ENCODE measurements at regions not wholly inside any gene's neighbourhood (a gene's known extent, or its start where the extent isn't known, plus 50 kb on each side); places are given as distances from the start of the nearest gene placed in this dataset.

GRCh38 chr4:17339376-17339775, 172.5 kb downstream of the QDPR start:
- Histone ChIP-seq H3K27me3 (replicated peaks; ENCODE audit: insufficient read depth) (no peaks in the 10 kb centered on the region), H3K9ac (no peak overlapping the region), H3K9me2 (ENCODE audit: insufficient read depth) (no peaks in the 10 kb centered on the region), H3F3A (ENCODE audit: insufficient read depth) (no peaks in the 10 kb centered on the region), H3K9me3 (ENCODE audit: low read depth) (no peaks in the 10 kb centered on the region), H3K79me2 (ENCODE audit: insufficient read depth) (no peaks in the 10 kb centered on the region), H4K20me1 (ENCODE audit: insufficient read depth) (no peaks in the 10 kb centered on the region), H3K4me3 (no peak overlapping the region), H3K4me2 (ENCODE audit: unreplicated experiment) (no peak overlapping the region), H3K4me1 (ENCODE audit: insufficient read depth) (no peaks in the 10 kb centered on the region), H3K36me3 (ENCODE audit: low read depth) (no peaks in the 10 kb centered on the region), H3K27ac (no peak overlapping the region), H2AFZ (no peak overlapping the region)
- DNase-seq, result no peak
- TF ChIP-seq EZH2 (IDR thresholded peaks at IDR 0.05; ENCODE audit: insufficient read depth, poor library complexity, severe bottlenecking) (no peak), EZH2phosphoT487 (IDR thresholded peaks at IDR 0.05; ENCODE audit: insufficient read depth, low read depth) (no peak)
- in situ Hi-C loops (cut with MboI), result loop anchor here (10.0 to 25.0 kb wide), 2 partner anchors 545 to 1052 kb away; no protein-coding TSS in a partner anchor
- WGBS, 2 experiments (ENCODE audit: low coverage in 1 of 2, low lambda C conversion rate in 2 of 2, missing lambda C conversion rate in 2 of 2), result 67 to 77% methylated on average over 2 of the region's 2 CpGs

DNA sequence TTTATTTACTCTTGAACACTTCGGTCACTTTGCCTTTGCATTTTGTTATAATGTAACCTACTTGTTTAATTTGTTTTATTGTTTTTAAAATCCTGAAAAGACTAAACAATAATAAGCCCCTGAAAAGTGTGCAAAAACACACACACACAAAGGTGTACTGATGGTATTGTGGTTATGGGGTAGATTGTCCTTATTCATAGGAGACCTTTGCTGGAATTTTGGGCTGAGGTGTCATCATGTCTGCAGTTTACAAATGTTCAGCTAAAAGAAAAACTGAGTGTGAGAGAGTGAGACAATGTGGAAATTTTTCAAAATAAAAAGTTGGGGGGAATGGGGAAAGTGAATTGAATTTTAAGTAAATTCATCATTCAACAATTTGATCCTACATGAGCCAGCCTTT, 174.9 kb downstream of the QDPR start:
- Histone ChIP-seq H3K4me2 (ENCODE audit: unreplicated experiment) (no peak overlapping the region), H3K79me2 (ENCODE audit: insufficient read depth) (no peaks in the 10 kb centered on the region), H3K9me3 (ENCODE audit: low read depth) (no peaks in the 10 kb centered on the region), H2AFZ (no peak overlapping the region), H4K20me1 (ENCODE audit: insufficient read depth) (no peaks in the 10 kb centered on the region), H3K4me1 (ENCODE audit: insufficient read depth) (no peaks in the 10 kb centered on the region), H3K4me3 (no peak overlapping the region), H3K9ac (no peak overlapping the region), H3K27me3 (replicated peaks; ENCODE audit: insufficient read depth) (no peaks in the 10 kb centered on the region), H3K36me3 (ENCODE audit: low read depth) (no peaks in the 10 kb centered on the region), H3K9me2 (ENCODE audit: insufficient read depth) (no peaks in the 10 kb centered on the region), H3F3A (ENCODE audit: insufficient read depth) (no peaks in the 10 kb centered on the region), H3K27ac (no peak overlapping the region)
- in situ Hi-C loops (cut with MboI), result loop anchor here (10.0 to 25.0 kb wide), 2 partner anchors 542 to 1050 kb away; no protein-coding TSS in a partner anchor
- TF ChIP-seq EZH2 (IDR thresholded peaks at IDR 0.05; ENCODE audit: insufficient read depth, poor library complexity, severe bottlenecking) (no peak), EZH2phosphoT487 (IDR thresholded peaks at IDR 0.05; ENCODE audit: insufficient read depth, low read depth) (no peak)
- WGBS, 2 experiments (ENCODE audit: low coverage in 1 of 2, low lambda C conversion rate in 2 of 2, missing lambda C conversion rate in 2 of 2), result 96 to 97% methylated on average over 1 of the region's 1 CpG
- DNase-seq, result no peak

DNA sequence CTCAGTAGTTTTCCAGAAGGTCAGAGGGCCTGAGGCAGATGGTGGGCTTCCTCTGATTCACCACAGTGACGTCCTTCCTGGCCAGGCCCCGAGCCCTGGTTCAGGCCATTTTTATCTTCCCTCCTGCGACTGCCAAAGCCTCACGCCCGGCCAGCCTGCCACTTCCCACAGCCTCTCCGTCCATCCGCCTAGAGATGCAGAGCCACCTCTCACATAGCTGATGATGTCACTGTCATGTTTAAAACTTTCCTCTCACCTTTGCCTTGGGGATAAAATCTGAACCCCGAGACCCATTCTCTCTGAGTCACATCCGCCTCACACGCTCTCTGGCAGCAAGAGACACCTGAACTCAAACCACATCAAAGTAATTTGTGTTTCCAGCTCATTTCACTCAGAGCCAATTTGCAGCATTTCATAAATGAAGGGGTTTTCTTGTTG, 175.3 kb downstream of the QDPR start:
- no peak for DNase-seq
- Histone ChIP-seq H3K27ac (no peak overlapping the region), H3K27me3 (replicated peaks; ENCODE audit: insufficient read depth) (no peaks in the 10 kb centered on the region), H3K4me3 (no peak overlapping the region), H3K9ac (no peak overlapping the region), H3K9me2 (ENCODE audit: insufficient read depth) (no peaks in the 10 kb centered on the region), H3F3A (ENCODE audit: insufficient read depth) (no peaks in the 10 kb centered on the region), H3K4me1 (ENCODE audit: insufficient read depth) (no peaks in the 10 kb centered on the region), H2AFZ (no peak overlapping the region), H3K9me3 (ENCODE audit: low read depth) (no peaks in the 10 kb centered on the region), H3K36me3 (ENCODE audit: low read depth) (no peaks in the 10 kb centered on the region), H3K4me2 (ENCODE audit: unreplicated experiment) (no peak overlapping the region), H4K20me1 (ENCODE audit: insufficient read depth) (no peaks in the 10 kb centered on the region), H3K79me2 (ENCODE audit: insufficient read depth) (no peaks in the 10 kb centered on the region)
- in situ Hi-C loops (cut with MboI), result loop anchor here (10.0 to 25.0 kb wide), 2 partner anchors 542 to 1049 kb away; no protein-coding TSS in a partner anchor
- 71 to 75% methylated on average over 10 of the region's 10 CpGs for WGBS, 2 experiments (ENCODE audit: low coverage in 1 of 2, low lambda C conversion rate in 2 of 2, missing lambda C conversion rate in 2 of 2)
- TF ChIP-seq EZH2phosphoT487 (IDR thresholded peaks at IDR 0.05; ENCODE audit: insufficient read depth, low read depth) (no peak), EZH2 (IDR thresholded peaks at IDR 0.05; ENCODE audit: insufficient read depth, poor library complexity, severe bottlenecking) (no peak)

GRCh38 chr4:17336069-17336468, 175.8 kb downstream of the QDPR start:
- no peak overlapping the region for H2AFZ ChIP-seq
- H3K4me2 ChIP-seq (ENCODE audit: unreplicated experiment), result no peak overlapping the region

More at GRCh38 chr4:17336069-17336468, 175.8 kb downstream of the QDPR start:
- Histone ChIP-seq H3K79me2 (ENCODE audit: insufficient read depth) (no peaks in the 10 kb centered on the region), H3K36me3 (ENCODE audit: low read depth) (no peaks in the 10 kb centered on the region), H3K27me3 (replicated peaks; ENCODE audit: insufficient read depth) (no peaks in the 10 kb centered on the region), H3F3A (ENCODE audit: insufficient read depth) (no peaks in the 10 kb centered on the region), H3K9me3 (ENCODE audit: low read depth) (no peaks in the 10 kb centered on the region), H3K4me1 (ENCODE audit: insufficient read depth) (no peaks in the 10 kb centered on the region), H3K9ac (no peak overlapping the region), H3K4me3 (no peak overlapping the region), H3K9me2 (ENCODE audit: insufficient read depth) (no peaks in the 10 kb centered on the region), H3K27ac (no peak overlapping the region), H4K20me1 (ENCODE audit: insufficient read depth) (no peaks in the 10 kb centered on the region)
- WGBS, 2 experiments (ENCODE audit: low coverage in 1 of 2, low lambda C conversion rate in 2 of 2, missing lambda C conversion rate in 2 of 2), result 77 to 91% methylated on average over 1 of the region's 1 CpG
- in situ Hi-C loops (cut with MboI), result loop anchor here (10.0 to 25.0 kb wide), 2 partner anchors 541 to 1049 kb away; no protein-coding TSS in a partner anchor
- no peak for DNase-seq
- TF ChIP-seq EZH2phosphoT487 (IDR thresholded peaks at IDR 0.05; ENCODE audit: insufficient read depth, low read depth) (no peak), EZH2 (IDR thresholded peaks at IDR 0.05; ENCODE audit: insufficient read depth, poor library complexity, severe bottlenecking) (no peak)
